SH-SY5Y (cell line): ENCODE measurements at regions not wholly inside any gene's neighbourhood (a gene's known extent, or its start where the extent isn't known, plus 50 kb on each side); places are given as distances from the start of the nearest gene placed in this dataset.

Source experiments
- GATA2 ChIP-seq: IDR thresholded peaks from 2 replicates; pipeline ENCODE4 v1.6.1; 2011; ENCODE audit warnings: mild to moderate bottlenecking, low read depth, low read length
- GATA3 ChIP-seq: IDR thresholded peaks from 2 replicates; pipeline ENCODE4 v1.6.1; 2011; ENCODE audit warnings: low read depth, mild to moderate bottlenecking, low read length, moderate library complexity

- no peak for TF ChIP-seq GATA2
- no peak for TF ChIP-seq GATA3
Measured at GRCh38 chr18:75500545-75500944, 73.0 kb upstream of the SMIM21 start.

- no peak for TF ChIP-seq GATA2
- TF ChIP-seq GATA3 = no peak
Measured at GRCh38 chr18:75497576-75498235, 70.2 kb upstream of the SMIM21 start.

- TF ChIP-seq GATA2 = no peak
Measured at GRCh38 chr18:75496151-75496550, 68.6 kb upstream of the SMIM21 start.

- TF ChIP-seq GATA2 (no peak), GATA3 (no peak)
Measured at GRCh38 chr18:75492852-75493251, 65.3 kb upstream of the SMIM21 start.

GRCh38 chr18:75491361-75491760 lies 63.9 kb upstream of the SMIM21 start:
- TF ChIP-seq GATA3 = no peak
- no peak for TF ChIP-seq GATA2

- TF ChIP-seq GATA2 = no peak
- TF ChIP-seq GATA3 = no peak
Measured at GRCh38 chr18:75489493-75490190, 62.1 kb upstream of the SMIM21 start.

- TF ChIP-seq GATA2 = no peak
- TF ChIP-seq GATA3 = no peak
Measured at GRCh38 chr18:75483662-75484061, 56.2 kb upstream of the SMIM21 start.

GRCh38 chr18:75482880-75483279 lies 55.4 kb upstream of the SMIM21 start:
- TF ChIP-seq GATA3 (no peak), GATA2 (no peak)

GRCh38 chr18:75480487-75480886 lies 53.0 kb upstream of the SMIM21 start:
- no peak for TF ChIP-seq GATA2
- no peak for TF ChIP-seq GATA3

GRCh38 chr18:75478996-75479880 lies 51.7 kb upstream of the SMIM21 start:
- no peak for TF ChIP-seq GATA2
- TF ChIP-seq GATA3 = no peak

GRCh38 chr18:75477900-75478299 lies 50.4 kb upstream of the SMIM21 start:
- no peak for TF ChIP-seq GATA3
- TF ChIP-seq GATA2 = no peak
